Hepatocyte (in vitro differentiated cells): ENCODE measurements at regions not wholly inside any gene's neighbourhood (a gene's known extent, or its start where the extent isn't known, plus 50 kb on each side); places are given as distances from the start of the nearest gene placed in this dataset.

ENCODE experiments used
- DNase-seq: peaks from one replicate; pipeline ENCODE4 v3.0.0-alpha.2; 2016; ENCODE audit warnings: low spot score
- H2AFZ ChIP-seq: fragments of 200-600 bp; sonication (generic); 2 replicates; pipeline ENCODE4 v1.6.0; 2016; ENCODE audit warnings: antibody characterized with exemption, mild to moderate bottlenecking
- H3K27ac ChIP-seq: fragments of 200-600 bp; sonication (generic); 2 replicates; pipeline ENCODE4 v1.5.1; 2016; ENCODE audit warnings: mild to moderate bottlenecking
- H3K27me3 ChIP-seq: fragments of 200-600 bp; sonication (generic); 2 replicates; pipeline ENCODE4 v1.6.1; 2016
- H3K36me3 ChIP-seq: fragments of 200-600 bp; sonication (generic); replicated peaks from 2 replicates; pipeline ENCODE4 v1.5.1; 2016; ENCODE audit warnings: low read depth; ENCODE audit not compliant: insufficient read depth
- H3K4me1 ChIP-seq: fragments of 200-600 bp; sonication (generic); 2 replicates; pipeline ENCODE4 v1.5.1; 2016; ENCODE audit warnings: mild to moderate bottlenecking, moderate library complexity; ENCODE audit not compliant: insufficient read depth
- H3K4me2 ChIP-seq: fragments of 200-600 bp; sonication (generic); 2 replicates; pipeline ENCODE4 v1.6.0; 2016
- H3K4me3 ChIP-seq: fragments of 200-600 bp; sonication (generic); 2 replicates; pipeline ENCODE4 v1.5.1; 2016; ENCODE audit warnings: mild to moderate bottlenecking
- H3K79me2 ChIP-seq: fragments of 200-600 bp; sonication (generic); 2 replicates; pipeline ENCODE4 v1.6.0; 2017; ENCODE audit warnings: mild to moderate bottlenecking
- H3K9me2 ChIP-seq: fragments of 200-600 bp; sonication (generic); replicated peaks from 2 replicates; pipeline ENCODE4 v1.6.0; 2017; ENCODE audit warnings: mild to moderate bottlenecking; ENCODE audit not compliant: insufficient read depth
- H3K9me3 ChIP-seq: fragments of 200-600 bp; sonication (generic); 2 replicates; pipeline ENCODE4 v1.5.1; 2016; ENCODE audit warnings: low read depth, mild to moderate bottlenecking
- H4K20me1 ChIP-seq: fragments of 200-600 bp; sonication (generic); 2 replicates; pipeline ENCODE4 v1.6.0; 2016; ENCODE audit warnings: mild to moderate bottlenecking; ENCODE audit not compliant: insufficient read depth, poor library complexity, severe bottlenecking
- EZH2 ChIP-seq: fragments of 200-600 bp; sonication (generic); IDR thresholded peaks from 2 replicates; pipeline ENCODE4 v1.6.1; 2016; ENCODE audit warnings: antibody characterized with exemption, mild to moderate bottlenecking, borderline replicate concordance
- EZH2phosphoT487 ChIP-seq: fragments of 200-600 bp; sonication (generic); IDR thresholded peaks from one replicate; pipeline ENCODE4 v1.6.1; 2018; ENCODE audit warnings: antibody characterized with exemption, mild to moderate bottlenecking, low read depth, moderate library complexity; ENCODE audit not compliant: unreplicated experiment, severe bottlenecking
- WGBS: methylation state at CpG from one replicate; pipeline ENCODE4 v1.1.6; 2016; ENCODE audit warnings: low lambda C conversion rate; ENCODE audit errors: missing lambda C conversion rate; 5-methylcytosine and 5-hydroxymethylcytosine counted together
- TF ChIP-seq, protein P1 (sequence below): fragments of 200-600 bp; sonication (generic); IDR thresholded peaks from 2 replicates; pipeline ENCODE4 v1.5.1; 2016; ENCODE audit warnings: antibody characterized with exemption, mild to moderate bottlenecking; ENCODE audit not compliant: poor library complexity

DNA sequence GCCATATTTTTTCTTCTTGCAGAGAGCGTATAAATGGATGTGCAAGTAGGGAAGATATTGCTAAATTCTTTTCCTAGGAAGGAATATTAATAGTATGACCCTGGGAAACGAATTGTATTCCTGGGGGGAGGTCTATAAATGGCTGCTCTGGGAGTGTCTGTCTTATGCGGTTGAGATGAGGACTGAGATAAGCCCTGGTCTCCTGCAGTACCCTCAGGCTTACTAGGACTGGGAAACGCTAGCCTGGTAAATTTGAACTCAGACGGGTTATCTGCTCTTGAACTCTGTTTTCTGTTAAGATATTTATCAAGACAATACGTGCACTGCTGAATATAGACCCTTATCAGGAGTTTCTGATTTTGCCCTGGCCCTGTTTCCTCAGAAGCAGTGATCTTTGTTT lies 1126.4 kb upstream of the C9orf72 start:
- Histone ChIP-seq H4K20me1 (no peaks in the 10 kb centered on the region), H3K4me3 (no peak overlapping the region), H3K4me2 (no peak overlapping the region), H3K27me3 (no peaks in the 10 kb centered on the region), H3K79me2 (no peaks in the 10 kb centered on the region), H3K9me2 (no peaks in the 10 kb centered on the region), H3K9me3 (no peaks in the 10 kb centered on the region), H3K27ac (no peak overlapping the region), H2AFZ (no peak overlapping the region), H3K4me1 (no peaks in the 10 kb centered on the region), H3K36me3 (no peaks in the 10 kb centered on the region)
- DNase-seq: no peak
- 77% methylated on average over 6 of the region's 6 CpGs for WGBS
- TF ChIP-seq EZH2 (no peak), EZH2phosphoT487 (no peak)
- TF ChIP-seq, protein P1, sequence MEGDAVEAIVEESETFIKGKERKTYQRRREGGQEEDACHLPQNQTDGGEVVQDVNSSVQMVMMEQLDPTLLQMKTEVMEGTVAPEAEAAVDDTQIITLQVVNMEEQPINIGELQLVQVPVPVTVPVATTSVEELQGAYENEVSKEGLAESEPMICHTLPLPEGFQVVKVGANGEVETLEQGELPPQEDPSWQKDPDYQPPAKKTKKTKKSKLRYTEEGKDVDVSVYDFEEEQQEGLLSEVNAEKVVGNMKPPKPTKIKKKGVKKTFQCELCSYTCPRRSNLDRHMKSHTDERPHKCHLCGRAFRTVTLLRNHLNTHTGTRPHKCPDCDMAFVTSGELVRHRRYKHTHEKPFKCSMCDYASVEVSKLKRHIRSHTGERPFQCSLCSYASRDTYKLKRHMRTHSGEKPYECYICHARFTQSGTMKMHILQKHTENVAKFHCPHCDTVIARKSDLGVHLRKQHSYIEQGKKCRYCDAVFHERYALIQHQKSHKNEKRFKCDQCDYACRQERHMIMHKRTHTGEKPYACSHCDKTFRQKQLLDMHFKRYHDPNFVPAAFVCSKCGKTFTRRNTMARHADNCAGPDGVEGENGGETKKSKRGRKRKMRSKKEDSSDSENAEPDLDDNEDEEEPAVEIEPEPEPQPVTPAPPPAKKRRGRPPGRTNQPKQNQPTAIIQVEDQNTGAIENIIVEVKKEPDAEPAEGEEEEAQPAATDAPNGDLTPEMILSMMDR: no peak

DNA sequence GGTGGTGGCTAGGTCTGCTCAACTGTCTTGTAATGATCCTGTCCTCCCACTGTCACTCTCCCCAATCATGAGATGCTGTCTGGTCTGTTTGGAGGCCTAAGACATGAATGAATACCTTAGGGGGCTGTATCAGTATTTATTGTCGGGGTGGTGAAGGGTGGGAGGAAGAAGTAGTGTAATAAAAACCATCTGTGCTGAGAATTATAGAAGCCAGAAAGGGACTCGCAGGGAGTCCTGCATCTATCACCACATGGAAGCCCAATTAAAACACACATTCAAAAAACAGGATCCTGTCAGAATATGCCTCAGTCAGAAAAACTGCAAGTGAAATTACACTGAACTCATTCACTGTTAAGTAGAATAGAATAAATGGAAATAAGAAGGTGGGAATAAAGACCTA lies 1134.3 kb upstream of the C9orf72 start:
- Histone ChIP-seq H3K79me2 (no peaks in the 10 kb centered on the region), H3K4me1 (no peaks in the 10 kb centered on the region), H3K9me2 (no peaks in the 10 kb centered on the region), H3K36me3 (no peaks in the 10 kb centered on the region), H3K27ac (no peak overlapping the region), H3K4me3 (no peak overlapping the region), H3K4me2 (no peak overlapping the region), H3K9me3 (no peaks in the 10 kb centered on the region), H3K27me3 (no peaks in the 10 kb centered on the region), H2AFZ (no peak overlapping the region), H4K20me1 (no peaks in the 10 kb centered on the region)
- no peak for DNase-seq
- TF ChIP-seq EZH2phosphoT487: no peak
- TF ChIP-seq EZH2: no peak
- TF ChIP-seq, protein P1: no peak
- 67% methylated on average over 2 of the region's 2 CpGs for WGBS

DNA sequence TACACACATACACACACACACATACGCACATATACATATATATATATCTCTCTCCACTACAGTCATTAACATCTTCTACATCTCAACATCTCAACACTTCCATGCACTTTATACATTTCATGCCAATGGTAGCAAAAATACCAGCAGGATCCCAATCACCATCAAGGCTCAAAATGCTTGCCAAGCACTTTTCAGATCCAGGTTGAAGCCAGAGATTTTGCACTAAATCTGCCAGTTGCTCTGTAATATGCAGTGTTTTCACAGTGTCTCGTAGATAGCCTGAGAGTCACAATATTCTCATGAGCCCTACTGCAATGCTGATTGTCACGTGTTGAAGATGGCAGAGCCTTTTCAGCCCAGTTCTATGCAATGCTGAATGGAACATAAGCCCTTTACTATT lies 1140.9 kb upstream of the C9orf72 start:
- no peak overlapping the region for H2AFZ ChIP-seq
- no peaks in the 10 kb centered on the region for H3K9me3 ChIP-seq
- H3K27me3 ChIP-seq: no peaks in the 10 kb centered on the region
- no peaks in the 10 kb centered on the region for H3K36me3 ChIP-seq
- H3K4me3 ChIP-seq: no peak overlapping the region
- TF ChIP-seq, protein P1: no peak
- TF ChIP-seq EZH2: no peak
- TF ChIP-seq EZH2phosphoT487: no peak
- H3K27ac ChIP-seq: no peak overlapping the region
- no peak for DNase-seq
- no peaks in the 10 kb centered on the region for H3K9me2 ChIP-seq
- 89% methylated on average over 3 of the region's 3 CpGs for WGBS
- no peaks in the 10 kb centered on the region for H3K79me2 ChIP-seq
- H4K20me1 ChIP-seq: no peaks in the 10 kb centered on the region
- H3K4me1 ChIP-seq: no peaks in the 10 kb centered on the region
- no peak overlapping the region for H3K4me2 ChIP-seq

DNA sequence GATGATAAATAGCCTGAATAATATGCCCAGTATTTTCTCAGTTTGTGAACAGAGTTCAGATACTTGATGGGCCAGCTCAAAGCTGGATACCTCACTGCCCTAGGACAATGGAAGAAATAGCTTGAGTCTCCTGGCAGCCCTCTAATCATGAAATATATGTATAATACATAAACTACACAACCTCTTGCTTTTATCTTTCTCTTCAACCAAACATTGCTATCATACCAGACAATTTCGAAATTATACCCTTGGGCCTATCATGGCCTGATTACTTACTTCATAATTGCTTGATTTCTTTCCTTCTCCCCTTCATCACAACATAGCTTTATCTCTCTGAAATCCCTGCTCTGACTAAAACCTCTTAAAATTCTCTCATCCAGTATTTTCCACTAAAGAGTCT lies 1144.9 kb upstream of the C9orf72 start:
- no peaks in the 10 kb centered on the region for H3K27me3 ChIP-seq
- WGBS: 76% methylated on average over 1 of the region's 1 CpG
- H3K36me3 ChIP-seq: no peaks in the 10 kb centered on the region
- no peaks in the 10 kb centered on the region for H3K4me1 ChIP-seq
- H3K9me2 ChIP-seq: no peaks in the 10 kb centered on the region
- H4K20me1 ChIP-seq: no peaks in the 10 kb centered on the region
- no peak overlapping the region for H3K27ac ChIP-seq
- H3K4me2 ChIP-seq: no peak overlapping the region
- TF ChIP-seq EZH2phosphoT487: no peak
- TF ChIP-seq, protein P1: no peak
- no peak overlapping the region for H3K4me3 ChIP-seq
- no peaks in the 10 kb centered on the region for H3K9me3 ChIP-seq
- no peak overlapping the region for H2AFZ ChIP-seq
- H3K79me2 ChIP-seq: no peaks in the 10 kb centered on the region
- DNase-seq: no peak
